Activated CD8-positive, alpha-beta memory T cell treated with anti-CD3 and anti-CD28 coated beads, Interleukin-2, amount 10 ng/mL, durations not matched to agents 7 days and 5 days (primary cell): ENCODE measurements at regions not wholly inside any gene's neighbourhood (a gene's known extent, or its start where the extent isn't known, plus 50 kb on each side); places are given as distances from the start of the nearest gene placed in this dataset.

Experiments used
- ATAC-seq: fragments of 150-1000 bp; cut with Tn5 transposase; one replicate; pipeline ENCODE4 v1.10.0; 2021; ENCODE audit warnings: moderate library complexity
- CTCF ChIA-PET: fragments of 350-600 bp; sonication (Branson Sonifier 250); formaldehyde crosslinking; loops from one replicate; lab custom pipeline; 2021; ENCODE audit warnings: antibody characterized with exemption; lab: Charles Lee
- DNase-seq: peaks from one replicate; pipeline ENCODE4 v3.0.0-alpha.2; 2020
- H3K27ac Mint-ChIP-seq: one replicate; pipeline ENCODE4 v1.8.0; 2021; ENCODE audit warnings: mild to moderate bottlenecking, mixed read lengths
- H3K27me3 Mint-ChIP-seq: one replicate; pipeline ENCODE4 v1.8.0; 2021; ENCODE audit warnings: mixed read lengths
- H3K36me3 Mint-ChIP-seq: one replicate; pipeline ENCODE4 v1.8.0; 2021; ENCODE audit warnings: mild to moderate bottlenecking, mixed read lengths
- H3K4me1 Mint-ChIP-seq: one replicate; pipeline ENCODE4 v1.8.0; 2021; ENCODE audit warnings: mixed read lengths
- H3K4me3 Mint-ChIP-seq: one replicate; pipeline ENCODE4 v1.8.0; 2021; ENCODE audit warnings: mild to moderate bottlenecking, moderate library complexity, mixed read lengths
- H3K9me3 Mint-ChIP-seq: one replicate; pipeline ENCODE4 v1.8.0; 2022; ENCODE audit warnings: low read depth, mixed read lengths

GRCh38 chr20:39812116-39812515 is 850.0 kb downstream of the DHX35 start:
- Mint-ChIP-seq H3K9me3 (peaks cover 3% of the 10 kb centered on the region), H3K27me3 (no peaks in the 10 kb centered on the region), H3K4me3 (no peak overlapping the region), H3K36me3 (no peaks in the 10 kb centered on the region), H3K27ac (no peak overlapping the region), H3K4me1 (no peaks in the 10 kb centered on the region)
- ATAC-seq (no peak), DNase-seq (no peak)
- CTCF ChIA-PET, result no interaction called here

GRCh38 chr20:39810309-39810708 is 848.2 kb downstream of the DHX35 start:
- H3K27me3 Mint-ChIP-seq, result no peaks in the 10 kb centered on the region
- DNase-seq (no peak), ATAC-seq (no peak)
- H3K36me3 Mint-ChIP-seq, result no peaks in the 10 kb centered on the region
- no peaks in the 10 kb centered on the region for H3K4me1 Mint-ChIP-seq
- CTCF ChIA-PET, result no interaction called here
- peaks cover 3% of the 10 kb centered on the region for H3K9me3 Mint-ChIP-seq
- H3K27ac Mint-ChIP-seq, result no peak overlapping the region
- no peak overlapping the region for H3K4me3 Mint-ChIP-seq

GRCh38 chr20:39808613-39809012 is 846.5 kb downstream of the DHX35 start:
- Mint-ChIP-seq H3K9me3 (peaks cover 3% of the 10 kb centered on the region), H3K27me3 (no peaks in the 10 kb centered on the region), H3K27ac (no peak overlapping the region), H3K4me3 (no peak overlapping the region), H3K4me1 (no peaks in the 10 kb centered on the region), H3K36me3 (no peaks in the 10 kb centered on the region)
- CTCF ChIA-PET, result no interaction called here
- no peak for ATAC-seq
- DNase-seq, result no peak

DNA sequence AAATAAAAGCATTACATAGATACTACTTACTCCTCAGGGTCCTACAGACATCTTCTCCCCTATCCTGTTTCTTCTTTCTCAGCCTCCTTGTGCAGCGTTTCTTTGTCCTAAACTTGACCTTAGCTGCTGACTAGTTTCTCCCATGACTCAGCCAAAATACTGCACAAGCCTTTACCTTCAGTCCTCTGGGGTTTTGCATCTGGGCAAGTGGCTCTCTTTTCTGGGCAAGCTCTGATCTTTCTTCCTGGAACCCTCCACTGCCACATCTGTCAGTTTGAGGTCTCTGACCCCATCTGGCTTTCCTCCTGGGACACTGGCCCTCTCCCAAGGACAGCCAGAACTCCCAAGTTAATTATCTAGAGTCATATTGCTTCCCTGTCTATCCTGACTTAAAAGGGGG is 838.4 kb downstream of the DHX35 start:
- H3K27me3 Mint-ChIP-seq, result no peaks in the 10 kb centered on the region
- ATAC-seq, result no peak
- no peak overlapping the region for H3K27ac Mint-ChIP-seq

DNA sequence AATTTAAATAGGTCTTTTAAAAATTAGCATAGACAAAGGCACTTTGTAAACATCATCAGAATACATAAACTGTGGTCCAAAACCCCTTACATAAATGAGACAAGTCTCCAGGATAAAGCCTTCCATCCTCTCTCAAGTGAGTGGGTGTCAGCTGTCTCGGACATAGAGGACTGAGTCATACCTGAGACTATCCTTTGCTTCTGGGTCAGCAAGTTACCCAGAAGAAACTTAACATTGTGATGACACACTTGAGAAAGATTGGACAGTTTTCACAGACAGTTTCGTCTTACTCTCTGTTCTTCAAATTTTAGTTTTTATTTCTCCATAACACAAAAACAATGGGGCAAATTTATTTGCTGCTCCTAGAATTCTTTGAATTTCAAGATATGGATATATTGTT is 838.0 kb downstream of the DHX35 start:
- Mint-ChIP-seq H3K27ac (no peak overlapping the region), H3K36me3 (no peaks in the 10 kb centered on the region), H3K9me3 (no peaks in the 10 kb centered on the region), H3K4me1 (no peaks in the 10 kb centered on the region), H3K4me3 (no peak overlapping the region), H3K27me3 (no peaks in the 10 kb centered on the region)
- CTCF ChIA-PET, result no interaction called here
- DNase-seq (no peak), ATAC-seq (no peak)

More for the DNA sequence above, 838.4 kb downstream of the DHX35 start:
- no peak overlapping the region for H3K4me3 Mint-ChIP-seq
- H3K4me1 Mint-ChIP-seq, result no peaks in the 10 kb centered on the region
- H3K36me3 Mint-ChIP-seq, result no peaks in the 10 kb centered on the region
- CTCF ChIA-PET, result no interaction called here
- no peaks in the 10 kb centered on the region for H3K9me3 Mint-ChIP-seq
- DNase-seq, result no peak

DNA sequence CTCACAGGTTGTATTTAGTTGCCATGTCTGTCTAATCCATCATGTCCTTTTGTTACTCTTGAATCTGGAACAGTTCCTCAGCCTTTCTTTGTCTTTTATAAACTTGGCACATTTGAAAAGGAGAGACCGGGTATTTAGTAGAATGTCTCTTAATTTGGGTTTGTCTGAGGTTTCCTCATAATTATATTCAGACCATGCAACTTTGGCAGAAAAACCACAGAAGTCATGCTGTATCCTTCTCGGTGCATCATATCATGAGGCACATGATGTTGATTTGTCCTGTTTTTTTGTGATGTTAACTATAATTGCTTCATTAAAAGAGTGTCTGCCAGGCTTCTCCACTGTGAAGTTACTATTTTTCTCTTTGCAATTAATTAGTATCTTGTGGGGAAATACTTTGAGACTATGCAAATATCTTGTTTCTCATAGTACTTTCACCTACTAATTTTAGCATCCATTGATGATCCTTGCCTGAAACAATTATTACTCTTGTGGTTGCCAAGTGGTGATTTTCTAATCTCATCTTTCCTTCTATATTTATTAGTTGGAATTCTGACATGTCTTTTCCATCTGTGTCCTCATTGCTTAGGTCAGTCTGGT is 837.3 kb downstream of the DHX35 start:
- H3K9me3 Mint-ChIP-seq, result no peaks in the 10 kb centered on the region
- H3K4me3 Mint-ChIP-seq, result no peak overlapping the region
- ATAC-seq (no peak), DNase-seq (no peak)
- no peaks in the 10 kb centered on the region for H3K4me1 Mint-ChIP-seq
- CTCF ChIA-PET, result no interaction called here
- no peaks in the 10 kb centered on the region for H3K27me3 Mint-ChIP-seq
- H3K36me3 Mint-ChIP-seq, result no peaks in the 10 kb centered on the region
- no peak overlapping the region for H3K27ac Mint-ChIP-seq

GRCh38 chr20:39795401-39796272 is 833.5 kb downstream of the DHX35 start:
- H3K4me1 Mint-ChIP-seq, result no peaks in the 10 kb centered on the region
- ATAC-seq (no peak), DNase-seq (no peak)
- H3K4me3 Mint-ChIP-seq, result no peak overlapping the region
- H3K27ac Mint-ChIP-seq, result no peak overlapping the region
- H3K9me3 Mint-ChIP-seq, result no peaks in the 10 kb centered on the region
- H3K27me3 Mint-ChIP-seq, result no peaks in the 10 kb centered on the region
- H3K36me3 Mint-ChIP-seq, result no peaks in the 10 kb centered on the region
- CTCF ChIA-PET, result no interaction called here

- H3K9me3 Mint-ChIP-seq, result no peaks in the 10 kb centered on the region
- no peak overlapping the region for H3K27ac Mint-ChIP-seq
- no peak overlapping the region for H3K4me3 Mint-ChIP-seq
- CTCF ChIA-PET, result no interaction called here
- no peaks in the 10 kb centered on the region for H3K27me3 Mint-ChIP-seq
- no peaks in the 10 kb centered on the region for H3K36me3 Mint-ChIP-seq
- no peaks in the 10 kb centered on the region for H3K4me1 Mint-ChIP-seq
- ATAC-seq (no peak), DNase-seq (no peak)
Observed at GRCh38 chr20:39792334-39792733, 830.2 kb downstream of the DHX35 start.

- H3K36me3 Mint-ChIP-seq, result no peaks in the 10 kb centered on the region
- CTCF ChIA-PET, result no interaction called here
- DNase-seq, result no peak
- H3K27ac Mint-ChIP-seq, result no peak overlapping the region
- no peaks in the 10 kb centered on the region for H3K9me3 Mint-ChIP-seq
- no peak overlapping the region for H3K4me3 Mint-ChIP-seq
- no peaks in the 10 kb centered on the region for H3K4me1 Mint-ChIP-seq
- no peaks in the 10 kb centered on the region for H3K27me3 Mint-ChIP-seq
- ATAC-seq, result no peak
Observed at GRCh38 chr20:39789411-39789810, 827.3 kb downstream of the DHX35 start.

- ATAC-seq (no peak), DNase-seq (no peak)
- Mint-ChIP-seq H3K9me3 (peaks cover 6% of the 10 kb centered on the region), H3K4me1 (no peaks in the 10 kb centered on the region), H3K27ac (no peak overlapping the region), H3K27me3 (no peaks in the 10 kb centered on the region), H3K4me3 (no peak overlapping the region), H3K36me3 (no peaks in the 10 kb centered on the region)
- CTCF ChIA-PET, result no interaction called here
Observed at GRCh38 chr20:39785252-39785917, 823.2 kb downstream of the DHX35 start.

DNA sequence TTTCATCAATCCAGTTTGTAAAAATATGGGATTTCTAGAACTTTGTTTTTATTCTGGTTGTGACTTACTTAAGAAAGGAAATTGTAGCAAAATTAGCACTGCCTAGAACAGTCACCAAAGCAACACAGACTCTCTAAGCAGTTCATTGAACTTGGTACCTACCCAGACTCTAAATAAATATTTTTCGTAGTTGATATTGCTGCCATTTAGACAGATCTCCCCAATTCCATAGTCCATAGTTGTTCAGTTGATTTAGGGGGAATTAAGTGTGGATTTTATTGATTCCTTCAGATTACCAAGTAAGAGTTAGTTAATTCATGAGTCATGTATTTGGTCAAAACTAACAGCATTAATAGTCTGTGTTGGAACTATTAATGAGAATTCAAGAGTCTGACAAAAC is 822.5 kb downstream of the DHX35 start:
- Mint-ChIP-seq H3K4me3 (no peak overlapping the region), H3K27ac (no peak overlapping the region), H3K27me3 (no peaks in the 10 kb centered on the region), H3K4me1 (no peaks in the 10 kb centered on the region), H3K9me3 (peaks cover 6% of the 10 kb centered on the region), H3K36me3 (no peaks in the 10 kb centered on the region)
- CTCF ChIA-PET, result no interaction called here
- DNase-seq (no peak), ATAC-seq (no peak)

DNA sequence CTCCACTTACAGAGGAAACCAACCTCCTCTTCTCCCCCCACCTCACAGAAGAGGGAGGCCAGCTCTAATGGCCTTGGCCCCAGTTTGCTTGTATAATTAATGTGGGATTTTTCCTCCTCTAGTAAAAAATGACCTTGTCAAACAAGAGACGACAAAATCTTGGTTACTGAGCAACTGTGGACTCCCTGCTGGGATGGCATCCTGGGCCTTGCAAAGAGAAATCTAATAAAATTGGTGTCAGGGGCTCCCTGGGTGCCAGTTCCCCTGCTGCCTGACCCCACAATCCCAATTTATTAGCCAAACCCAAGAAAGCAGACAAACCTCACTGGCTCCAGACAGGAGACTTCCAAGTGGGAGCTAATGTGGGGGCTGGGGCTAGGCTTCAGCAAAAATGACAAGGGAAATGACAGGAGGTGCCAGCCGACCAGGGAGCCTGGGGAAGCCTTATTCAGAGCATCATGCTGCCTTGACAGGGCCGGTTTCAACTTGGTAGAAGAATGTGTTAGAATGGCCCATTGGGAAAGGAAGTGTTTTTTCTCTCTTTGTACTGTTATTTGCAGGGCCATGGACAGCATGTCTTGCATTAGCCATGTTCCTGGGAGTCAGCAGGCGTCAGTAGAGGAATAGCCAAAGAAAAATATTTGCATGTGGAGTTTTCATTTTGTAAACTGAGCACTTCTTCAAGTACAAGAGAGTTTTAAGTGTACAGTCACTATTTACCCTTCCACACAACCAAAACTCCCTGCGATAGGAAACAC is 816.9 kb downstream of the DHX35 start:
- Mint-ChIP-seq H3K4me3 (no peak overlapping the region), H3K4me1 (no peaks in the 10 kb centered on the region), H3K27ac (no peak overlapping the region), H3K9me3 (peaks cover 6% of the 10 kb centered on the region), H3K27me3 (no peaks in the 10 kb centered on the region), H3K36me3 (no peaks in the 10 kb centered on the region)
- ATAC-seq (no peak), DNase-seq (no peak)
- CTCF ChIA-PET, result no interaction called here

- peaks cover 6% of the 10 kb centered on the region for H3K9me3 Mint-ChIP-seq
- no peaks in the 10 kb centered on the region for H3K27me3 Mint-ChIP-seq
- no peaks in the 10 kb centered on the region for H3K36me3 Mint-ChIP-seq
- no peak overlapping the region for H3K4me3 Mint-ChIP-seq
- no peaks in the 10 kb centered on the region for H3K4me1 Mint-ChIP-seq
- H3K27ac Mint-ChIP-seq, result no peak overlapping the region
- DNase-seq, result no peak
- ATAC-seq, result no peak
- CTCF ChIA-PET, result no interaction called here
Observed at GRCh38 chr20:39778431-39778830, 816.3 kb downstream of the DHX35 start.
